ENCODE measurements at regions not wholly inside any gene's neighbourhood (a gene's known extent, or its start where the extent isn't known, plus 50 kb on each side); places are given as distances from the start of the nearest gene placed in this dataset.

- Histone ChIP-seq H3K4me1 (no peaks in the 10 kb centered on the region), H3K27ac (no peak overlapping the region), H3K36me3 (no peaks in the 10 kb centered on the region), H3K9me3 (no peaks in the 10 kb centered on the region), H3K4me3 (no peak overlapping the region), H3K27me3 (no peaks in the 10 kb centered on the region)
- WGBS = 92% methylated on average over 14 of the region's 14 CpGs
- TF ChIP-seq CTCF (IDR thresholded peaks at IDR 0.05) (no peak), POLR2A (IDR thresholded peaks at IDR 0.05) (no peak), EP300 (IDR thresholded peaks at IDR 0.05) (no peak), POLR2AphosphoS5 (IDR thresholded peaks at IDR 0.05) (no peak)
- no peak for DNase-seq (ENCODE audit: low spot score in 2 of 2)
Observed at GRCh38 chr2:237184192-237184918, 98.7 kb downstream of the COPS8 start.

GRCh38 chr2:237184919-237185552 is 99.3 kb downstream of the COPS8 start:
- no peak overlapping the region for H3K4me3 ChIP-seq
- H3K36me3 ChIP-seq = no peaks in the 10 kb centered on the region
- DNase-seq (ENCODE audit: low spot score in 2 of 2) = no peak
- 75% methylated on average over 9 of the region's 9 CpGs for WGBS
- no peaks in the 10 kb centered on the region for H3K9me3 ChIP-seq
- no peak overlapping the region for H3K27ac ChIP-seq
- TF ChIP-seq EP300 (IDR thresholded peaks at IDR 0.05) = no peak
- no peak for TF ChIP-seq POLR2AphosphoS5 (IDR thresholded peaks at IDR 0.05)
- TF ChIP-seq POLR2A (IDR thresholded peaks at IDR 0.05) = no peak
- no peak for TF ChIP-seq CTCF (IDR thresholded peaks at IDR 0.05)
- no peaks in the 10 kb centered on the region for H3K27me3 ChIP-seq
- no peaks in the 10 kb centered on the region for H3K4me1 ChIP-seq

- Histone ChIP-seq H3K27ac (no peak overlapping the region), H3K4me1 (no peaks in the 10 kb centered on the region), H3K36me3 (no peaks in the 10 kb centered on the region), H3K27me3 (no peaks in the 10 kb centered on the region), H3K9me3 (no peaks in the 10 kb centered on the region), H3K4me3 (no peak overlapping the region)
- WGBS = 72% methylated on average over 7 of the region's 7 CpGs
- TF ChIP-seq EP300 (IDR thresholded peaks at IDR 0.05) (no peak), POLR2A (IDR thresholded peaks at IDR 0.05) (no peak), POLR2AphosphoS5 (IDR thresholded peaks at IDR 0.05) (no peak), CTCF (IDR thresholded peaks at IDR 0.05) (no peak)
- DNase-seq (ENCODE audit: low spot score in 2 of 2) = no peak
Observed at GRCh38 chr2:237185553-237185925, 99.8 kb downstream of the COPS8 start.

GRCh38 chr2:237189799-237190198 is 104.1 kb downstream of the COPS8 start:
- TF ChIP-seq CTCF (IDR thresholded peaks at IDR 0.05) (no peak), POLR2A (IDR thresholded peaks at IDR 0.05) (no peak), POLR2AphosphoS5 (IDR thresholded peaks at IDR 0.05) (no peak), EP300 (IDR thresholded peaks at IDR 0.05) (no peak)
- Histone ChIP-seq H3K27me3 (no peaks in the 10 kb centered on the region), H3K4me1 (no peaks in the 10 kb centered on the region), H3K27ac (peak overlapping the region; percentile 68), H3K36me3 (no peaks in the 10 kb centered on the region), H3K4me3 (no peak overlapping the region), H3K9me3 (no peaks in the 10 kb centered on the region)
- WGBS = 88% methylated on average over 5 of the region's 5 CpGs
- DNase-seq (ENCODE audit: low spot score in 2 of 2) = no peak

- H3K4me1 ChIP-seq = no peaks in the 10 kb centered on the region
- H3K9me3 ChIP-seq = no peaks in the 10 kb centered on the region
- WGBS = 62% methylated on average over 7 of the region's 7 CpGs
- no peak for TF ChIP-seq EP300 (IDR thresholded peaks at IDR 0.05)
- TF ChIP-seq POLR2A (IDR thresholded peaks at IDR 0.05) = no peak
- TF ChIP-seq POLR2AphosphoS5 (IDR thresholded peaks at IDR 0.05) = no peak
- TF ChIP-seq CTCF (IDR thresholded peaks at IDR 0.05) = no peak
- no peak for DNase-seq (ENCODE audit: low spot score in 2 of 2)
- no peaks in the 10 kb centered on the region for H3K27me3 ChIP-seq
- H3K36me3 ChIP-seq = no peaks in the 10 kb centered on the region
- H3K4me3 ChIP-seq = no peak overlapping the region
- H3K27ac ChIP-seq = peak overlapping the region; percentile 68
Observed at GRCh38 chr2:237190966-237191713, 105.5 kb downstream of the COPS8 start.

Data from suprapubic skin (tissue), 4 donors.